Activated T-helper 17 cell treated with anti-CD3 and anti-CD28 coated beads, Interleukin-2, amount 50 U/mL, for 72 hours (primary cell): ENCODE measurements at regions not wholly inside any gene's neighbourhood (a gene's known extent, or its start where the extent isn't known, plus 50 kb on each side); places are given as distances from the start of the nearest gene placed in this dataset.

Experiments used
- ATAC-seq: fragments of 150-1000 bp; cut with Tn5 transposase; replicated peaks from 2 replicates; pipeline ENCODE4 v1.10.0; 2021; ENCODE audit warnings: mild to moderate bottlenecking, moderate library complexity
- H3K27ac Mint-ChIP-seq: one replicate; pipeline ENCODE4 v1.8.0; 2022; ENCODE audit warnings: mixed read lengths
- H3K27me3 Mint-ChIP-seq: one replicate; pipeline ENCODE4 v1.8.0; 2022; ENCODE audit warnings: mixed read lengths
- H3K36me3 Mint-ChIP-seq: one replicate; pipeline ENCODE4 v1.8.0; 2022; ENCODE audit warnings: low read depth, mild to moderate bottlenecking, mixed read lengths
- H3K4me1 Mint-ChIP-seq: one replicate; pipeline ENCODE4 v1.8.0; 2022; ENCODE audit warnings: mixed read lengths
- H3K4me3 Mint-ChIP-seq: one replicate; pipeline ENCODE4 v1.8.0; 2022; ENCODE audit warnings: mild to moderate bottlenecking, mixed read lengths
- H3K9me3 Mint-ChIP-seq: one replicate; pipeline ENCODE4 v1.8.0; 2022; ENCODE audit warnings: mixed read lengths

GRCh38 chr4:35772291-35772690 lies 472.0 kb downstream of the ARAP2 start:
- no peak for ATAC-seq
- Mint-ChIP-seq H3K27me3 (no peaks in the 10 kb centered on the region), H3K9me3 (no peaks in the 10 kb centered on the region), H3K4me3 (no peak overlapping the region), H3K4me1 (no peaks in the 10 kb centered on the region), H3K36me3 (no peaks in the 10 kb centered on the region), H3K27ac (no peak overlapping the region)

GRCh38 chr4:35789899-35790574 lies 454.3 kb downstream of the ARAP2 start:
- H3K27me3 Mint-ChIP-seq, result no peaks in the 10 kb centered on the region
- no peak for ATAC-seq

GRCh38 chr4:35793045-35793722 lies 451.1 kb downstream of the ARAP2 start:
- Mint-ChIP-seq H3K36me3 (no peaks in the 10 kb centered on the region), H3K9me3 (no peaks in the 10 kb centered on the region), H3K4me3 (no peak overlapping the region), H3K4me1 (no peaks in the 10 kb centered on the region), H3K27ac (no peak overlapping the region), H3K27me3 (no peaks in the 10 kb centered on the region)
- no peak for ATAC-seq

More at GRCh38 chr4:35789899-35790574, 454.3 kb downstream of the ARAP2 start:
- Mint-ChIP-seq H3K4me1 (no peaks in the 10 kb centered on the region), H3K4me3 (no peak overlapping the region), H3K27ac (no peak overlapping the region), H3K9me3 (no peaks in the 10 kb centered on the region), H3K36me3 (no peaks in the 10 kb centered on the region)

- no peaks in the 10 kb centered on the region for H3K4me1 Mint-ChIP-seq
- ATAC-seq, result no peak
- H3K27me3 Mint-ChIP-seq, result no peaks in the 10 kb centered on the region
- no peaks in the 10 kb centered on the region for H3K36me3 Mint-ChIP-seq
- no peaks in the 10 kb centered on the region for H3K9me3 Mint-ChIP-seq
- H3K27ac Mint-ChIP-seq, result no peak overlapping the region
- no peak overlapping the region for H3K4me3 Mint-ChIP-seq
These were observed 450.5 kb downstream of the ARAP2 start for GRCh38 chr4:35793766-35794165.

GRCh38 chr4:35800669-35801068 lies 443.6 kb downstream of the ARAP2 start:
- no peaks in the 10 kb centered on the region for H3K36me3 Mint-ChIP-seq
- ATAC-seq, result no peak
- H3K4me3 Mint-ChIP-seq, result no peak overlapping the region

GRCh38 chr4:35802644-35803043 lies 441.7 kb downstream of the ARAP2 start:
- H3K27ac Mint-ChIP-seq, result no peak overlapping the region
- no peak for ATAC-seq
- H3K9me3 Mint-ChIP-seq, result no peaks in the 10 kb centered on the region
- H3K36me3 Mint-ChIP-seq, result no peaks in the 10 kb centered on the region
- no peaks in the 10 kb centered on the region for H3K27me3 Mint-ChIP-seq
- H3K4me1 Mint-ChIP-seq, result no peaks in the 10 kb centered on the region
- no peak overlapping the region for H3K4me3 Mint-ChIP-seq

More at GRCh38 chr4:35800669-35801068, 443.6 kb downstream of the ARAP2 start:
- H3K27ac Mint-ChIP-seq, result no peak overlapping the region
- H3K9me3 Mint-ChIP-seq, result no peaks in the 10 kb centered on the region
- H3K4me1 Mint-ChIP-seq, result no peaks in the 10 kb centered on the region
- no peaks in the 10 kb centered on the region for H3K27me3 Mint-ChIP-seq

- Mint-ChIP-seq H3K27ac (no peak overlapping the region), H3K9me3 (no peaks in the 10 kb centered on the region), H3K4me3 (no peak overlapping the region), H3K27me3 (no peaks in the 10 kb centered on the region), H3K4me1 (no peaks in the 10 kb centered on the region), H3K36me3 (no peaks in the 10 kb centered on the region)
- ATAC-seq, result no peak
These were observed 425.8 kb downstream of the ARAP2 start for GRCh38 chr4:35818520-35818919.

- no peaks in the 10 kb centered on the region for H3K4me1 Mint-ChIP-seq
- no peak for ATAC-seq
These were observed 424.3 kb downstream of the ARAP2 start for GRCh38 chr4:35820003-35820402.

GRCh38 chr4:35824231-35824630 lies 420.1 kb downstream of the ARAP2 start:
- Mint-ChIP-seq H3K27me3 (no peaks in the 10 kb centered on the region), H3K27ac (no peak overlapping the region), H3K9me3 (no peaks in the 10 kb centered on the region), H3K4me3 (no peak overlapping the region), H3K4me1 (no peaks in the 10 kb centered on the region), H3K36me3 (no peaks in the 10 kb centered on the region)
- no peak for ATAC-seq

More at GRCh38 chr4:35820003-35820402, 424.3 kb downstream of the ARAP2 start:
- H3K27ac Mint-ChIP-seq, result no peak overlapping the region
- H3K9me3 Mint-ChIP-seq, result no peaks in the 10 kb centered on the region
- no peaks in the 10 kb centered on the region for H3K27me3 Mint-ChIP-seq
- no peak overlapping the region for H3K4me3 Mint-ChIP-seq
- H3K36me3 Mint-ChIP-seq, result no peaks in the 10 kb centered on the region

GRCh38 chr4:35835893-35836292 lies 408.4 kb downstream of the ARAP2 start:
- Mint-ChIP-seq H3K4me3 (no peak overlapping the region), H3K27me3 (no peaks in the 10 kb centered on the region), H3K4me1 (no peaks in the 10 kb centered on the region), H3K27ac (no peak overlapping the region), H3K9me3 (no peaks in the 10 kb centered on the region), H3K36me3 (no peaks in the 10 kb centered on the region)
- no peak for ATAC-seq

GRCh38 chr4:35836596-35836995 lies 407.7 kb downstream of the ARAP2 start:
- Mint-ChIP-seq H3K4me3 (no peak overlapping the region), H3K4me1 (no peaks in the 10 kb centered on the region), H3K9me3 (no peaks in the 10 kb centered on the region), H3K36me3 (no peaks in the 10 kb centered on the region), H3K27me3 (no peaks in the 10 kb centered on the region), H3K27ac (no peak overlapping the region)
- ATAC-seq, result no peak

GRCh38 chr4:35867057-35867456 lies 377.3 kb downstream of the ARAP2 start:
- Mint-ChIP-seq H3K4me3 (no peak overlapping the region), H3K9me3 (no peaks in the 10 kb centered on the region), H3K4me1 (no peaks in the 10 kb centered on the region), H3K27me3 (no peaks in the 10 kb centered on the region), H3K36me3 (no peaks in the 10 kb centered on the region), H3K27ac (no peak overlapping the region)
- ATAC-seq, result no peak

- peaks cover 6% of the 10 kb centered on the region for H3K27me3 Mint-ChIP-seq
- no peak for ATAC-seq
- H3K4me1 Mint-ChIP-seq, result no peaks in the 10 kb centered on the region
- H3K27ac Mint-ChIP-seq, result no peak overlapping the region
- no peaks in the 10 kb centered on the region for H3K36me3 Mint-ChIP-seq
- H3K4me3 Mint-ChIP-seq, result no peak overlapping the region
- no peaks in the 10 kb centered on the region for H3K9me3 Mint-ChIP-seq
These were observed 372.0 kb downstream of the ARAP2 start for GRCh38 chr4:35872273-35872672.

GRCh38 chr4:35879479-35879878 lies 364.8 kb downstream of the ARAP2 start:
- Mint-ChIP-seq H3K9me3 (no peaks in the 10 kb centered on the region), H3K36me3 (no peaks in the 10 kb centered on the region), H3K27ac (no peak overlapping the region), H3K27me3 (peaks cover 12% of the 10 kb centered on the region), H3K4me3 (no peak overlapping the region), H3K4me1 (no peaks in the 10 kb centered on the region)
- no peak for ATAC-seq

GRCh38 chr4:35883108-35883507 lies 361.2 kb downstream of the ARAP2 start:
- Mint-ChIP-seq H3K27me3 (peaks cover 15% of the 10 kb centered on the region), H3K36me3 (no peaks in the 10 kb centered on the region), H3K4me3 (no peak overlapping the region), H3K27ac (no peak overlapping the region), H3K9me3 (peaks cover 3% of the 10 kb centered on the region), H3K4me1 (no peaks in the 10 kb centered on the region)
- ATAC-seq, result no peak
